ENCODE measurements at regions not wholly inside any gene's neighbourhood (a gene's known extent, or its start where the extent isn't known, plus 50 kb on each side); places are given as distances from the start of the nearest gene placed in this dataset.

GRCh38 chr2:196503398-196503797 lies 136.1 kb upstream of the CCDC150 start:
- TF ChIP-seq CTCF (IDR thresholded peaks at IDR 0.05), result no peak
- no peaks in the 10 kb centered on the region for H3K4me1 ChIP-seq
- no peaks in the 10 kb centered on the region for H3K27me3 ChIP-seq
- H3K36me3 ChIP-seq, result no peaks in the 10 kb centered on the region
- intact Hi-C loops (cut with DNase I; ENCODE audit: low total_unique reads), result no loop called here
- no peak for DNase-seq
- H3K9me3 ChIP-seq, result peaks cover 0 to 16% (median 10%) of the 10 kb centered on the region in 3 donors
- H3K4me3 ChIP-seq, result no peak overlapping the region
- no peak overlapping the region for H3K27ac ChIP-seq

- Histone ChIP-seq H3K4me1 (no peaks in the 10 kb centered on the region), H3K9me3 (peaks cover 0 to 4% (median 0%) of the 10 kb centered on the region in 3 donors), H3K27ac (no peak overlapping the region), H3K27me3 (no peaks in the 10 kb centered on the region), H3K36me3 (no peaks in the 10 kb centered on the region), H3K4me3 (no peak overlapping the region)
- intact Hi-C loops (cut with DNase I; ENCODE audit: low total_unique reads), result no loop called here
- TF ChIP-seq CTCF (IDR thresholded peaks at IDR 0.05), result no peak
- no peak for DNase-seq
Observed at GRCh38 chr2:196504788-196505187, 134.7 kb upstream of the CCDC150 start.

GRCh38 chr2:196510246-196510645 lies 129.3 kb upstream of the CCDC150 start:
- no peaks in the 10 kb centered on the region for H3K9me3 ChIP-seq
- no peak for TF ChIP-seq CTCF (IDR thresholded peaks at IDR 0.05)
- no peaks in the 10 kb centered on the region for H3K36me3 ChIP-seq
- no peak overlapping the region for H3K4me3 ChIP-seq
- intact Hi-C loops (cut with DNase I; ENCODE audit: low total_unique reads), result no loop called here
- H3K27ac ChIP-seq, result no peak overlapping the region
- H3K4me1 ChIP-seq, result no peaks in the 10 kb centered on the region
- no peaks in the 10 kb centered on the region for H3K27me3 ChIP-seq
- DNase-seq, result no peak

- H3K27me3 ChIP-seq, result no peaks in the 10 kb centered on the region
- no peak for DNase-seq
- no peaks in the 10 kb centered on the region for H3K4me1 ChIP-seq
- TF ChIP-seq CTCF (IDR thresholded peaks at IDR 0.05), result no peak
- H3K9me3 ChIP-seq, result no peaks in the 10 kb centered on the region
- no peak overlapping the region for H3K4me3 ChIP-seq
- intact Hi-C loops (cut with DNase I; ENCODE audit: low total_unique reads), result no loop called here
- H3K27ac ChIP-seq, result no peak overlapping the region
- no peaks in the 10 kb centered on the region for H3K36me3 ChIP-seq
Observed at GRCh38 chr2:196511258-196512168, 128.0 kb upstream of the CCDC150 start.

- intact Hi-C loops (cut with DNase I; ENCODE audit: low total_unique reads), result no loop called here
- Histone ChIP-seq H3K9me3 (no peaks in the 10 kb centered on the region), H3K27ac (no peak overlapping the region), H3K4me1 (no peaks in the 10 kb centered on the region), H3K4me3 (no peak overlapping the region), H3K27me3 (no peaks in the 10 kb centered on the region), H3K36me3 (no peaks in the 10 kb centered on the region)
- DNase-seq, result no peak
- no peak for TF ChIP-seq CTCF (IDR thresholded peaks at IDR 0.05)
Observed at GRCh38 chr2:196513796-196514526, 125.6 kb upstream of the CCDC150 start.

Data from tibial artery (tissue), 4 donors.